22Rv1 (cell line): ENCODE measurements at regions not wholly inside any gene's neighbourhood (a gene's known extent, or its start where the extent isn't known, plus 50 kb on each side); places are given as distances from the start of the nearest gene placed in this dataset.

Source experiments
- CTCF ChIP-seq: fragments of 450-650 bp; IDR thresholded peaks from 2 replicates; pipeline ENCODE4 v1.5.1; 2017; ENCODE audit warnings: mild to moderate bottlenecking
- ZFX ChIP-seq: fragments of 450-650 bp; IDR thresholded peaks from 2 replicates; pipeline ENCODE4 v1.6.1; 2017; ENCODE audit warnings: antibody characterized with exemption, borderline replicate concordance

DNA sequence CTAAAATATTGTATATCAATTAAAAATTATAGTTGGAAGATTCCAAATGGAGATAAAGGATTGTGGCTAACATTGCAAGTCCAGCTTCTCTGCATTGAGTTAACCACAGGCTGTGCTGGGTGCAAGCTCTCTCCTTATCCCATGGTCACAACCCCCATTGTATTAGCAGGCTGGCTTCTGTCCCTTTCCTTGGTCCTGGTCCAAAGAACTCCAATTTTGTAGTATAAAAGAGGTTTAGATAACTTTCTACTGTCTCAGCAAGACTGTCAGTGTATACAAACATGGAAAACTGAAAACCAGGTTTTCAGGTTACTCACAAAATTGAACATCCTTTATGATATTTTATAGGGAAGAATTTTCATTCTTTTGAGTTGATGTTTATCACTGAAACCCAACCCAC, 76.6 kb upstream of the HS3ST3A1 start:
- TF ChIP-seq CTCF (no peak), ZFX (no peak)
